D721Med (cell line): ENCODE measurements at regions not wholly inside any gene's neighbourhood (a gene's known extent, or its start where the extent isn't known, plus 50 kb on each side); places are given as distances from the start of the nearest gene placed in this dataset.

Source experiments
- DNase-seq: peaks from one replicate; pipeline ENCODE4 v3.0.0; 2011; ENCODE audit warnings: low spot score; ENCODE audit not compliant: insufficient read length
- FAIRE-seq: peaks from 2 replicates; lab custom pipeline; 2011; peaks lifted over from hg19 to GRCh38; lab: Jason Lieb, UNC
- TF ChIP-seq, protein P1 (sequence below): IDR thresholded peaks from 2 replicates; pipeline ENCODE4 v1.5.1; 2012; ENCODE audit warnings: mild to moderate bottlenecking, control low read depth; ENCODE audit not compliant: insufficient read depth; ENCODE audit errors: missing control alignments

GRCh38 chr2:34838408-34838807 is 1239.3 kb upstream of the FAM98A start:
- FAIRE-seq (no peak), DNase-seq (no peak)
- TF ChIP-seq, protein P1, sequence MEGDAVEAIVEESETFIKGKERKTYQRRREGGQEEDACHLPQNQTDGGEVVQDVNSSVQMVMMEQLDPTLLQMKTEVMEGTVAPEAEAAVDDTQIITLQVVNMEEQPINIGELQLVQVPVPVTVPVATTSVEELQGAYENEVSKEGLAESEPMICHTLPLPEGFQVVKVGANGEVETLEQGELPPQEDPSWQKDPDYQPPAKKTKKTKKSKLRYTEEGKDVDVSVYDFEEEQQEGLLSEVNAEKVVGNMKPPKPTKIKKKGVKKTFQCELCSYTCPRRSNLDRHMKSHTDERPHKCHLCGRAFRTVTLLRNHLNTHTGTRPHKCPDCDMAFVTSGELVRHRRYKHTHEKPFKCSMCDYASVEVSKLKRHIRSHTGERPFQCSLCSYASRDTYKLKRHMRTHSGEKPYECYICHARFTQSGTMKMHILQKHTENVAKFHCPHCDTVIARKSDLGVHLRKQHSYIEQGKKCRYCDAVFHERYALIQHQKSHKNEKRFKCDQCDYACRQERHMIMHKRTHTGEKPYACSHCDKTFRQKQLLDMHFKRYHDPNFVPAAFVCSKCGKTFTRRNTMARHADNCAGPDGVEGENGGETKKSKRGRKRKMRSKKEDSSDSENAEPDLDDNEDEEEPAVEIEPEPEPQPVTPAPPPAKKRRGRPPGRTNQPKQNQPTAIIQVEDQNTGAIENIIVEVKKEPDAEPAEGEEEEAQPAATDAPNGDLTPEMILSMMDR = no peak

GRCh38 chr2:34836361-34836760 is 1237.3 kb upstream of the FAM98A start:
- no peak for FAIRE-seq
- TF ChIP-seq, protein P1 = no peak
- no peak for DNase-seq

DNA sequence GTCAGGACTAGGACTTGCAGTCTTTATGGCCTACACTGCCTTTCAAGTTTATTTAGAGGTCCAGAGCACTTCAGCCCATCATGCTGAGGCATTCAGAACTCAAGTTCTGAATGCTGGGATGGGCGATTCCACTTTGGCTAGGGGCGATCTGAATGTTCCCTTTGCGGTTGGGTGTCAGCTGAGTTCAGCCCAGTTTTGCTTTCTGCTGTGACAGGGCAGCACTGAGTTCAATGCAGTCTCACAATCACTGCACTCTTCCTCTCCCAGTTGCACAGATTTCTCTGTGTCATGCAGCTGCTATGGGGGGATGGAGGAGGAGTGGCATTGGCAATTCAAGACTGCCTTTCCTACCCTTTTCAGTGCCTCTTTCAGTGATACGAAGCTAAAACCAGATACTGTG is 1232.0 kb upstream of the FAM98A start:
- FAIRE-seq (no peak), DNase-seq (no peak)
- TF ChIP-seq, protein P1 = no peak

DNA sequence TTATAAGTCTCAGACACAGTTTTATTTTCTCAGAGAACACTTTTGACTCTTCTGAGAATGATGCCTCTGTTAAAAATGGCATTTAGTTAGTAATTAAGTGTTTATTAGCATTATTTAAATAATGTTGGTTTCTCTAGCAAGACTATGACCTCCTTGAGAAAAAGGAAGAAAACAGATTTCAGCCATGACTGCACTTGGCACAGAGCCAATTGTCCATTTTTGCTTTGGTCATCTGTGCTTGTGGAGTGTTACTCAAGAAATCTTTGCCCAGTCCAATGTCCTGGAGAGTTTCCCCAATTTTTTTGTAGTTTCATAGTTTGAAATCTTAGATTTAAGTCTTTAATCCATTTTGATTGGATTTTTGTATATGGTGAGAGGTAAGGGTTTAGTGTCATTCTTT is 1229.4 kb upstream of the FAM98A start:
- TF ChIP-seq, protein P1 = no peak
- FAIRE-seq (no peak), DNase-seq (no peak)

GRCh38 chr2:34827398-34827797 is 1228.3 kb upstream of the FAM98A start:
- DNase-seq = no peak
- TF ChIP-seq, protein P1 = no peak
- FAIRE-seq = no peak

DNA sequence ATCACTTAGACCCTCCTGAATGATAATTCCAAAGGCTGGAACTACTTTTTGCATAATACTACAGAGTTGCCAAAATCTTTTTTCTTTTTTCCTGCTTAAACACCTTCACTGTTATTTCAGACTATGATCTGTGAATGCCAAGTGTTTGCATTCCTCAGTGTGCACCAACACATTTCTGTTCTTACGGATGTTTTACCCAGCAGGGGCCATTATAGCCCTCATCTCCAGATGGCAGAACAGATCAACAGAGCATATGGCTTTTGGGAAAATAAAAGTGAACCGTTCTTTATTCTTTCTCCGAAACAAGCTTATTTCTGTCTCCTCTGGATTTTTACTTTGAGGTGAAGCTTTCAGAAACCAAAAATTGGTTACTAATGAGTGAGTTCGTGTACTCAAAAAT is 1226.6 kb upstream of the FAM98A start:
- DNase-seq (no peak), FAIRE-seq (no peak)
- TF ChIP-seq, protein P1 = no peak

GRCh38 chr2:34822616-34823015 is 1223.5 kb upstream of the FAM98A start:
- FAIRE-seq = no peak
- TF ChIP-seq, protein P1 = no peak
- DNase-seq = no peak
